ENCODE measurements at regions not wholly inside any gene's neighbourhood (a gene's known extent, or its start where the extent isn't known, plus 50 kb on each side); places are given as distances from the start of the nearest gene placed in this dataset.
"Not testable (repeated sequence)": the region's sequence is repeated elsewhere in the genome, so short reads cannot be mapped to it uniquely, and the experiment has no call there.

DNA sequence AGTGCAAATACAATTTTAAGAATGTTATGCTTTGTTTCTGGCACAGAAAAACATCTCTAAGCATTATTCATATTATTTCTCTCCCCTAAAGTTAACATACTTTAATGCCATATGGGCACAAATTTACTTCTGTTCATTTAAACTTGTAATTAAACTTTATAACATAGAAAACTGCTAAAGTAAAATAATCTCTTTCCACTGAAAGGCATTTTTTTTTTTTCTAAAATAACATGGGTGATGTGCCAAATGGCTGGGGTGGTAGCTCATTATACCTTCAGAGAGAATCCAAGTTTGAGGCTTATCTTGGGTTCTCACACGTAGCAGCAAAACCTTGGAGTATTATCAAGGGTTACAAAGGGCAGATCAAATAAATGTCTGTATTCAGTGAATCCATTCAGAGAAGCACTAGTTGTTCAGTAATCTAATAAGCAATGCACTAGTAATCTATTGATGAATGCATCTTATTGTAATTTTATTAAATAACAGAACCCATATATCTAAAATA is 257.6 kb upstream of the POU5F2 start:
- no peak overlapping the region for H3K4me3 ChIP-seq (ENCODE audit: low read depth, low read length)
- TF ChIP-seq CTCF (IDR thresholded peaks at IDR 0.05; ENCODE audit: low read depth, low read length) = no peak

- no peak overlapping the region for H3K4me3 ChIP-seq (ENCODE audit: low read depth, low read length)
- no peak for TF ChIP-seq CTCF (IDR thresholded peaks at IDR 0.05; ENCODE audit: low read depth, low read length)
Measured at GRCh38 chr5:93997562-93997961, 256.2 kb upstream of the POU5F2 start.

DNA sequence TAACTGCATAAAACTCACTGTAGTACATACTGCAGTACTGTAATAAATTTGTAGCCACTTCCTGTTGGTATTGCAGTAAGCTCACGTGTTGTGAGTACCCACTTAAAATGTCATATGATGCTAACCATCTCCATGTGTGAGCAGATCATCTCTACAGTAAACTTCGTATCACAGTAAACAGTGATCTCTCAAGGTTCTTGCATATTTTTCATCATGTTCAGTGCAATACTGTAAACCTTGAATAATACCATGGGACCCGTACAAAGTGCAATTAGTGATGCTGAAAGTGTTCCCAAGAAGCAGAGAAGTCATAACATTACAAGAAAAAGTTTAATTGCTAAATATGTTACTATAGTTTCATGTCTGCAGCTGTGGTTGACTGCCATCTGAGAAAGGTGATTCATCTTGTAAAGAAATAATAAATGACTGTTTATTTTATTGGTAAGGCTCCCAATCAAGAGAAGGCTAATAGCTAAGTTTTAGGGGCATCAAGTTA is 253.8 kb upstream of the POU5F2 start:
- H3K4me3 ChIP-seq (ENCODE audit: low read depth, low read length) = no peak overlapping the region
- TF ChIP-seq CTCF (IDR thresholded peaks at IDR 0.05; ENCODE audit: low read depth, low read length) = no peak

DNA sequence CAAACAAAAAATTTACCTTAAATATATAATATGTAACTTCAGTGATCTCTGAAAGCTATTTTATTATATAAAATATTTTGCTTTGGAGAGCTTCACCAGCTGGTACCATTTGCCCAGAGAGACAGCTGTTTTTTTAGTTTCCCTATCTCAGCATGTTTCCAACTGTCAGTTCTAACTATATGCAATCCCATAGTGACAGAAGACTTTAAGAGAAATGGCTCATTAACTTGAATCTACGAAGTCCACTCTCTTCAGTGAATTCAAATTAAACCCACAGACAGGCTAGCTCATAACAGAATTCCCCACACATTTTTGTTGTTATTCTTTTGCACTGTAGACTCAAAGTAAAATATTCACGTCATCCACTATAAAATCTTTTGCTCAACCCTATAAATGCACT is 251.8 kb upstream of the POU5F2 start:
- no peak overlapping the region for H3K4me3 ChIP-seq (ENCODE audit: low read depth, low read length)
- TF ChIP-seq CTCF (IDR thresholded peaks at IDR 0.05; ENCODE audit: low read depth, low read length) = no peak

GRCh38 chr5:93990504-93991070 is 249.2 kb upstream of the POU5F2 start:
- no peak overlapping the region for H3K4me3 ChIP-seq (ENCODE audit: low read depth, low read length)
- no peak for TF ChIP-seq CTCF (IDR thresholded peaks at IDR 0.05; ENCODE audit: low read depth, low read length)

DNA sequence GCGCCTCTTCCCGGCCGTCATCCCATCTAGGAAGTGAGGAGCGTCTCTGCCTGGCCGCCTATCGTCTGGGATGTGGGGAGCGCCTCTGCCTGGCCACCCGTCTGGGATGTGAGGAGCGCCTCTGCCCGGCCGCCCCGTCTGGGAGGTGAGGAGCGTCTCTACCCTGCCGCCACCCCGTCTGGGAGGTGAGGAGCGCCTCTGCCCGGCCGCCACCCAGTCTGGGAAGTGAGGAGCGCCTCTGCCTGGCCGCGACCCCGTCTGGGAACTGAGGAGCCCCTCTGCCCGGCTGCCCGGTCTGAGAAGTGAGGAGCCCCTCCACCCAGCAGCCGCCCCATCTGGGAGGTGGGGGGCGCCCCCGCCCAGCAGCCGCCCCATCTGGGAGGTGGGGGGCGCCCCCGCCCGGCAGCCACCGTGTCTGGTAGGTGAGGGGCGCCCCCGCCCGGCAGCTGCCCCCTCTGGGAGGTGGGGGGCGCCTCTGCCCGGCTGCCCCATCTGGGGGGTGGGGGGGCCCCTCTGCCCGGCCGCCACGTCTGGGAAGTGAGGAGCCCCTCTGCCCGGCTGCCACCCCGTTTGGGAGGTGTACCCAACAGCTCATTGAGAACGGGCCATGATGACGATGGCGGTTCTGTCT is 244.7 kb upstream of the POU5F2 start:
- not testable (repeated sequence) for H3K4me3 ChIP-seq (ENCODE audit: low read depth, low read length)

- no peak for TF ChIP-seq CTCF (IDR thresholded peaks at IDR 0.05; ENCODE audit: low read depth, low read length)
- no peak overlapping the region for H3K4me3 ChIP-seq (ENCODE audit: low read depth, low read length)
Measured at GRCh38 chr5:93978222-93978621, 236.8 kb upstream of the POU5F2 start.
